GM12878 (cell line): ENCODE measurements at regions not wholly inside any gene's neighbourhood (a gene's known extent, or its start where the extent isn't known, plus 50 kb on each side); places are given as distances from the start of the nearest gene placed in this dataset.

ENCODE experiments used
- ATAC-seq: fragments of 200-7000 bp; cut with Tn5 transposase; 3 replicates; pipeline ENCODE4 v1.9.1; 2020; ENCODE audit warnings: mild to moderate bottlenecking, moderate library complexity
- BruUV-seq: library from RNA; stranded (reverse); fragments of 400-500 nt; replicated peaks from 2 replicates; lab custom pipeline; 2021; lab: Mats Ljungman, UMichigan
- CTCF ChIA-PET: fragments of 300-600 bp; sonication (Branson Sonifier 250); formaldehyde crosslinking; extraction: SDS; loops from one replicate; lab custom pipeline; 2021; ENCODE audit warnings: inconsistent platforms; lab: Yijun Ruan, JAX
- POLR2A ChIA-PET: fragments of 350-600 bp; formaldehyde crosslinking; extraction: SDS; loops from one replicate; lab custom pipeline; 2021; ENCODE audit warnings: inconsistent platforms; lab: Charles Lee
- RAD21 ChIA-PET: fragments of 300-600 bp; sonication (Branson Sonifier 250); formaldehyde crosslinking; loops from one replicate; lab custom pipeline; 2023; ENCODE audit warnings: antibody characterized with exemption; ENCODE audit not compliant: unreplicated experiment; lab: Charles Lee
- SMC1A ChIA-PET: fragments of 300-600 bp; sonication (Branson Sonifier 250); formaldehyde crosslinking; loops from one replicate; lab custom pipeline; 2023; ENCODE audit not compliant: unreplicated experiment, uncharacterized antibody; lab: Charles Lee
- DNase-seq: peaks from one replicate; pipeline ENCODE4 v3.0.0-alpha.2; 2011; ENCODE audit warnings: low read depth, low spot score
- FAIRE-seq: peaks from 3 replicates; lab custom pipeline; 2011; peaks lifted over from hg19 to GRCh38; lab: Jason Lieb, UNC
- H2AFZ ChIP-seq: 2 replicates; pipeline ENCODE4 v1.6.0; 2011; ENCODE audit warnings: low read depth, low read length, control low read depth; ENCODE audit not compliant: control insufficient read depth
- H3K27ac ChIP-seq: 2 replicates; pipeline ENCODE4 v1.5.1; 2011; ENCODE audit warnings: control low read depth; ENCODE audit not compliant: control insufficient read depth, insufficient read depth
- H3K27me3 ChIP-seq, 2 experiments: replicated peaks in 1 of 2; 2 replicates each; pipeline versions ENCODE4 v1.6.0 to v1.6.1; 2011; ENCODE audit warnings: low read length in 1 of 2; ENCODE audit not compliant: control insufficient read depth in 2 of 2, insufficient read depth in 2 of 2
- H3K36me3 ChIP-seq, 2 experiments: 2 replicates each; pipeline ENCODE4 v1.5.1; 2011; ENCODE audit warnings: low read length in 1 of 2; ENCODE audit not compliant: control insufficient read depth in 2 of 2, insufficient read depth in 2 of 2
- H3K4me1 ChIP-seq: 2 replicates; pipeline ENCODE4 v1.6.1; 2011; ENCODE audit warnings: mild to moderate bottlenecking, low read length, moderate library complexity, mixed read lengths; ENCODE audit not compliant: control insufficient read depth, insufficient read depth
- H3K4me2 ChIP-seq: 2 replicates; pipeline ENCODE4 v1.6.0; 2011; ENCODE audit warnings: control low read depth; ENCODE audit not compliant: control insufficient read depth, insufficient read depth
- H3K4me3 ChIP-seq: fragments of 200-600 bp; sonication (generic); 2 replicates; pipeline ENCODE4 v1.5.1; 2016
- H3K79me2 ChIP-seq: 2 replicates; pipeline ENCODE4 v1.6.0; 2011; ENCODE audit warnings: low read length; ENCODE audit not compliant: control insufficient read depth, insufficient read depth
- H3K9ac ChIP-seq: 2 replicates; pipeline ENCODE4 v1.8.0; 2011; ENCODE audit warnings: low read length, control low read depth, mixed read lengths; ENCODE audit not compliant: control insufficient read depth, insufficient read depth
- H3K9me3 ChIP-seq: replicated peaks from 3 replicates; pipeline ENCODE4 v1.5.1; 2011; ENCODE audit warnings: mild to moderate bottlenecking, low read length; ENCODE audit not compliant: control insufficient read depth, insufficient read depth
- H4K20me1 ChIP-seq: 2 replicates; pipeline ENCODE4 v1.6.0; 2011; ENCODE audit not compliant: control insufficient read depth, insufficient read depth
- BCL11A ChIP-seq: IDR thresholded peaks from 2 replicates; pipeline ENCODE4 v1.6.1; 2011; ENCODE audit warnings: low read depth, low read length
- FOXK2 ChIP-seq: fragments of 450-650 bp; IDR thresholded peaks from 2 replicates; pipeline ENCODE4 v1.6.1; 2017; ENCODE audit warnings: mild to moderate bottlenecking, moderate library complexity
- IRF4 ChIP-seq: IDR thresholded peaks from 2 replicates; pipeline ENCODE4 v1.6.1; 2011; ENCODE audit warnings: low read depth, low read length
- KDM1A ChIP-seq: fragments of 200-600 bp; sonication (generic); IDR thresholded peaks from 2 replicates; pipeline ENCODE4 v1.6.1; 2016; ENCODE audit warnings: borderline replicate concordance
- MTA2 ChIP-seq: fragments of 450-650 bp; IDR thresholded peaks from 2 replicates; pipeline ENCODE4 v1.6.1; 2016; ENCODE audit warnings: low read depth, mild to moderate bottlenecking, moderate library complexity
- MYB ChIP-seq: fragments of 150-350 bp; IDR thresholded peaks from 2 replicates; pipeline ENCODE4 v1.6.1; 2014; ENCODE audit warnings: mild to moderate bottlenecking, low read depth, low read length, borderline replicate concordance
- MYC ChIP-seq: IDR thresholded peaks from 2 replicates; pipeline ENCODE4 v1.6.1; 2011; ENCODE audit warnings: mild to moderate bottlenecking, low read length, moderate library complexity, inconsistent platforms; ENCODE audit not compliant: insufficient read depth, insufficient replicate concordance, insufficient read length, severe bottlenecking
- NFYB ChIP-seq: IDR thresholded peaks from 2 replicates; pipeline ENCODE4 v1.6.1; 2011; ENCODE audit warnings: low read depth, mild to moderate bottlenecking, low read length, improper control_type of control experiment, moderate library complexity; ENCODE audit not compliant: insufficient read depth
- PML ChIP-seq: IDR thresholded peaks from 2 replicates; pipeline ENCODE4 v1.6.1; 2012; ENCODE audit warnings: low read length, inconsistent platforms
- STAT3 ChIP-seq: IDR thresholded peaks from 2 replicates; pipeline ENCODE4 v1.6.1; 2011; ENCODE audit warnings: low read depth, low read length, improper control_type of control experiment
- ZNF24 ChIP-seq: fragments of 450-650 bp; IDR thresholded peaks from 2 replicates; pipeline ENCODE4 v1.6.1; 2017; ENCODE audit warnings: antibody characterized with exemption, mild to moderate bottlenecking
- ZNF274 ChIP-seq: IDR thresholded peaks from one replicate; pipeline ENCODE4 v1.8.0; 2011; ENCODE audit not compliant: insufficient read length, insufficient read depth
- ZNF384 ChIP-seq: IDR thresholded peaks from 2 replicates; pipeline ENCODE4 v1.6.1; 2012; ENCODE audit warnings: low read depth, mild to moderate bottlenecking, low read length, improper control_type of control experiment, borderline replicate concordance
- WGBS: methylation state at CpG from one replicate; pipeline ENCODE4 v1.1.6; 2016; ENCODE audit warnings: low lambda C conversion rate; ENCODE audit not compliant: insufficient replicate concordance, insufficient coverage; ENCODE audit errors: missing lambda C conversion rate; 5-methylcytosine and 5-hydroxymethylcytosine counted together
- in situ Hi-C: fragments of 300-500 bp; cut with MboI; formaldehyde crosslinking; loops from 9 replicates; pipeline ENCODE4 v1.14.3; 2018; ENCODE audit warnings: mixed read lengths
- intact Hi-C: fragments of 100-400 bp; cut with micrococcal nuclease; formaldehyde crosslinking; loops from one replicate; pipeline ENCODE4 v1.14.2; 2022; ENCODE audit not compliant: unreplicated experiment
- TF ChIP-seq, protein P1 (sequence below): fragments of 450-650 bp; IDR thresholded peaks from 2 replicates; pipeline ENCODE4 v1.6.1; 2017; ENCODE audit warnings: mild to moderate bottlenecking, moderate library complexity
- TF ChIP-seq, protein P2 (sequence below): IDR thresholded peaks from 2 replicates; pipeline ENCODE4 v1.6.1; 2012; ENCODE audit warnings: low read depth, low read length, improper control_type of control experiment
- TF ChIP-seq, protein P3 (sequence below): fragments of 450-650 bp; IDR thresholded peaks from 2 replicates; pipeline ENCODE4 v1.6.1; 2018; ENCODE audit warnings: mild to moderate bottlenecking, low read depth, moderate library complexity; ENCODE audit not compliant: partially characterized antibody

GRCh38 chr5:19370655-19371386 lies 617.2 kb downstream of the CDH18 start (continued):
- TF ChIP-seq, protein P1, sequence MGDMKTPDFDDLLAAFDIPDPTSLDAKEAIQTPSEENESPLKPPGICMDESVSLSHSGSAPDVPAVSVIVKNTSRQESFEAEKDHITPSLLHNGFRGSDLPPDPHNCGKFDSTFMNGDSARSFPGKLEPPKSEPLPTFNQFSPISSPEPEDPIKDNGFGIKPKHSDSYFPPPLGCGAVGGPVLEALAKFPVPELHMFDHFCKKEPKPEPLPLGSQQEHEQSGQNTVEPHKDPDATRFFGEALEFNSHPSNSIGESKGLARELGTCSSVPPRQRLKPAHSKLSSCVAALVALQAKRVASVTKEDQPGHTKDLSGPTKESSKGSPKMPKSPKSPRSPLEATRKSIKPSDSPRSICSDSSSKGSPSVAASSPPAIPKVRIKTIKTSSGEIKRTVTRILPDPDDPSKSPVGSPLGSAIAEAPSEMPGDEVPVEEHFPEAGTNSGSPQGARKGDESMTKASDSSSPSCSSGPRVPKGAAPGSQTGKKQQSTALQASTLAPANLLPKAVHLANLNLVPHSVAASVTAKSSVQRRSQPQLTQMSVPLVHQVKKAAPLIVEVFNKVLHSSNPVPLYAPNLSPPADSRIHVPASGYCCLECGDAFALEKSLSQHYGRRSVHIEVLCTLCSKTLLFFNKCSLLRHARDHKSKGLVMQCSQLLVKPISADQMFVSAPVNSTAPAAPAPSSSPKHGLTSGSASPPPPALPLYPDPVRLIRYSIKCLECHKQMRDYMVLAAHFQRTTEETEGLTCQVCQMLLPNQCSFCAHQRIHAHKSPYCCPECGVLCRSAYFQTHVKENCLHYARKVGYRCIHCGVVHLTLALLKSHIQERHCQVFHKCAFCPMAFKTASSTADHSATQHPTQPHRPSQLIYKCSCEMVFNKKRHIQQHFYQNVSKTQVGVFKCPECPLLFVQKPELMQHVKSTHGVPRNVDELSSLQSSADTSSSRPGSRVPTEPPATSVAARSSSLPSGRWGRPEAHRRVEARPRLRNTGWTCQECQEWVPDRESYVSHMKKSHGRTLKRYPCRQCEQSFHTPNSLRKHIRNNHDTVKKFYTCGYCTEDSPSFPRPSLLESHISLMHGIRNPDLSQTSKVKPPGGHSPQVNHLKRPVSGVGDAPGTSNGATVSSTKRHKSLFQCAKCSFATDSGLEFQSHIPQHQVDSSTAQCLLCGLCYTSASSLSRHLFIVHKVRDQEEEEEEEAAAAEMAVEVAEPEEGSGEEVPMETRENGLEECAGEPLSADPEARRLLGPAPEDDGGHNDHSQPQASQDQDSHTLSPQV, result no peak
- TF ChIP-seq MYB (no peak), STAT3 (no peak), ZNF24 (no peak), MYC (no peak), NFYB (no peak)

- ChIA-PET POLR2A (no interaction called here), RAD21 (no interaction called here), SMC1A (no interaction called here), CTCF (interaction anchor here (1.7 kb wide), 1 partner anchor 11 kb away, joined by 3 read pairs; no protein-coding TSS in a partner anchor)
- intact Hi-C loops, result no loop called here
- H3K4me2 ChIP-seq, result no peak overlapping the region
- H3K4me1 ChIP-seq, result no peaks in the 10 kb centered on the region
- DNase-seq, result no peak
- no peaks in the 10 kb centered on the region for H3K9me3 ChIP-seq
- H4K20me1 ChIP-seq, result no peaks in the 10 kb centered on the region
- no TSS peak for BruUV-seq
- H3K36me3 ChIP-seq, result no peaks in the 10 kb centered on the region
- WGBS, result 25% methylated on average over 7 of the region's 7 CpGs
- no peak overlapping the region for H2AFZ ChIP-seq
- ATAC-seq, result no peak
- no peak overlapping the region for H3K27ac ChIP-seq
- H3K9ac ChIP-seq, result no peak overlapping the region
- FAIRE-seq, result no peak
- H3K79me2 ChIP-seq, result no peaks in the 10 kb centered on the region
- H3K4me3 ChIP-seq, result no peak overlapping the region
- in situ Hi-C loops, result no loop called here
- H3K27me3 ChIP-seq, result no peaks in the 10 kb centered on the region
- TF ChIP-seq PML (no peak), MTA2 (no peak), KDM1A (no peak), IRF4 (no peak), ZNF274 (no peak), ZNF384 (no peak), FOXK2 (no peak), BCL11A (no peak)
- TF ChIP-seq, protein P2, sequence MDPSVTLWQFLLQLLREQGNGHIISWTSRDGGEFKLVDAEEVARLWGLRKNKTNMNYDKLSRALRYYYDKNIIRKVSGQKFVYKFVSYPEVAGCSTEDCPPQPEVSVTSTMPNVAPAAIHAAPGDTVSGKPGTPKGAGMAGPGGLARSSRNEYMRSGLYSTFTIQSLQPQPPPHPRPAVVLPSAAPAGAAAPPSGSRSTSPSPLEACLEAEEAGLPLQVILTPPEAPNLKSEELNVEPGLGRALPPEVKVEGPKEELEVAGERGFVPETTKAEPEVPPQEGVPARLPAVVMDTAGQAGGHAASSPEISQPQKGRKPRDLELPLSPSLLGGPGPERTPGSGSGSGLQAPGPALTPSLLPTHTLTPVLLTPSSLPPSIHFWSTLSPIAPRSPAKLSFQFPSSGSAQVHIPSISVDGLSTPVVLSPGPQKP, result no peak
- TF ChIP-seq, protein P3, sequence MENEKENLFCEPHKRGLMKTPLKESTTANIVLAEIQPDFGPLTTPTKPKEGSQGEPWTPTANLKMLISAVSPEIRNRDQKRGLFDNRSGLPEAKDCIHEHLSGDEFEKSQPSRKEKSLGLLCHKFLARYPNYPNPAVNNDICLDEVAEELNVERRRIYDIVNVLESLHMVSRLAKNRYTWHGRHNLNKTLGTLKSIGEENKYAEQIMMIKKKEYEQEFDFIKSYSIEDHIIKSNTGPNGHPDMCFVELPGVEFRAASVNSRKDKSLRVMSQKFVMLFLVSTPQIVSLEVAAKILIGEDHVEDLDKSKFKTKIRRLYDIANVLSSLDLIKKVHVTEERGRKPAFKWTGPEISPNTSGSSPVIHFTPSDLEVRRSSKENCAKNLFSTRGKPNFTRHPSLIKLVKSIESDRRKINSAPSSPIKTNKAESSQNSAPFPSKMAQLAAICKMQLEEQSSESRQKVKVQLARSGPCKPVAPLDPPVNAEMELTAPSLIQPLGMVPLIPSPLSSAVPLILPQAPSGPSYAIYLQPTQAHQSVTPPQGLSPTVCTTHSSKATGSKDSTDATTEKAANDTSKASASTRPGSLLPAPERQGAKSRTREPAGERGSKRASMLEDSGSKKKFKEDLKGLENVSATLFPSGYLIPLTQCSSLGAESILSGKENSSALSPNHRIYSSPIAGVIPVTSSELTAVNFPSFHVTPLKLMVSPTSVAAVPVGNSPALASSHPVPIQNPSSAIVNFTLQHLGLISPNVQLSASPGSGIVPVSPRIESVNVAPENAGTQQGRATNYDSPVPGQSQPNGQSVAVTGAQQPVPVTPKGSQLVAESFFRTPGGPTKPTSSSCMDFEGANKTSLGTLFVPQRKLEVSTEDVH, result no peak
Measured at GRCh38 chr5:19388391-19388790, 599.6 kb downstream of the CDH18 start.
